ENCODE measurements at regions not wholly inside any gene's neighbourhood (a gene's known extent, or its start where the extent isn't known, plus 50 kb on each side); places are given as distances from the start of the nearest gene placed in this dataset.

GRCh38 chr2:41932241-41933045 lies 115.4 kb upstream of the PKDCC start:
- WGBS, 2 donors, result 62% methylated on average over 17 of the region's 17 CpGs
- Histone ChIP-seq H3K4me1 (no peaks in the 10 kb centered on the region), H3K4me3 (no peak overlapping the region), H3K9me3 (no peaks in the 10 kb centered on the region), H3K27ac (no peak overlapping the region), H3K36me3 (no peaks in the 10 kb centered on the region), H3K27me3 (no peaks in the 10 kb centered on the region)
- no peak for FAIRE-seq
- peak in 3 of 4 donors; percentile 24 to 51 (median 40) for ATAC-seq
- no peak for TF ChIP-seq CTCF (IDR thresholded peaks at IDR 0.05)
- intact Hi-C loops (cut with DNase I), result no loop called here
- peak in 4 of 6 donors; percentile 18 to 46 (median 36) for DNase-seq

- H3K4me1 ChIP-seq, result no peaks in the 10 kb centered on the region
- no peaks in the 10 kb centered on the region for H3K36me3 ChIP-seq
- H3K4me3 ChIP-seq, result no peak overlapping the region
- ATAC-seq (no peak), DNase-seq (no peak), FAIRE-seq (no peak)
- H3K27me3 ChIP-seq, result no peaks in the 10 kb centered on the region
- WGBS, 2 donors, result 50 to 53% methylated on average over 3 of the region's 3 CpGs
- no peaks in the 10 kb centered on the region for H3K9me3 ChIP-seq
- intact Hi-C loops (cut with DNase I), result no loop called here
- no peak overlapping the region for H3K27ac ChIP-seq
- no peak for TF ChIP-seq CTCF (IDR thresholded peaks at IDR 0.05)
These were observed 114.8 kb upstream of the PKDCC start for GRCh38 chr2:41933046-41933420.

GRCh38 chr2:41933585-41934320 lies 114.1 kb upstream of the PKDCC start:
- Histone ChIP-seq H3K9me3 (no peaks in the 10 kb centered on the region), H3K27me3 (no peaks in the 10 kb centered on the region), H3K4me3 (no peak overlapping the region), H3K27ac (no peak overlapping the region), H3K4me1 (no peaks in the 10 kb centered on the region), H3K36me3 (no peaks in the 10 kb centered on the region)
- FAIRE-seq (no peak), DNase-seq (no peak), ATAC-seq (peak in 3 of 4 donors; percentile 28 to 64 (median 43))
- intact Hi-C loops (cut with DNase I), result no loop called here
- WGBS, 2 donors, result 61 to 74% methylated on average over 8 of the region's 8 CpGs
- TF ChIP-seq CTCF (IDR thresholded peaks at IDR 0.05), result no peak

GRCh38 chr2:41934329-41934958 lies 113.4 kb upstream of the PKDCC start:
- Histone ChIP-seq H3K9me3 (no peaks in the 10 kb centered on the region), H3K27me3 (no peaks in the 10 kb centered on the region), H3K36me3 (no peaks in the 10 kb centered on the region), H3K4me1 (no peaks in the 10 kb centered on the region), H3K27ac (no peak overlapping the region), H3K4me3 (no peak overlapping the region)
- FAIRE-seq (no peak), ATAC-seq (peak in 3 of 4 donors; percentile 24 to 49 (median 39)), DNase-seq (no peak)
- WGBS, 2 donors, result 53 to 62% methylated on average over 10 of the region's 10 CpGs
- TF ChIP-seq CTCF (IDR thresholded peaks at IDR 0.05), result no peak
- intact Hi-C loops (cut with DNase I), result no loop called here

All from pancreas (tissue), 10 donors.